B cell (primary cell): ENCODE measurements at regions not wholly inside any gene's neighbourhood (a gene's known extent, or its start where the extent isn't known, plus 50 kb on each side); places are given as distances from the start of the nearest gene placed in this dataset.

Experiments used
- ATAC-seq: fragments of 200-7000 bp; cut with Tn5 transposase; one replicate; pipeline ENCODE4 v1.10.0; 2021; ENCODE audit warnings: low read depth, mild to moderate bottlenecking, moderate number of reproducible peaks, moderate library complexity
- CTCF ChIA-PET: fragments of 350-600 bp; sonication (Branson Sonifier 250); formaldehyde crosslinking; loops from one replicate; lab custom pipeline; 2021; ENCODE audit warnings: antibody characterized with exemption, inconsistent platforms; lab: Charles Lee
- POLR2A ChIA-PET: fragments of 350-600 bp; sonication (Branson Sonifier 250); formaldehyde crosslinking; loops from one replicate; lab custom pipeline; 2021; ENCODE audit warnings: antibody characterized with exemption; lab: Charles Lee
- DNase-seq: peaks from one replicate; pipeline ENCODE4 v3.0.0; 2013
- H2AFZ ChIP-seq: 2 replicates; pipeline ENCODE4 v1.6.1; 2012; ENCODE audit warnings: mild to moderate bottlenecking, low read depth, low read length; ENCODE audit not compliant: insufficient read depth, poor library complexity, severe bottlenecking
- H3K27ac ChIP-seq, 2 donors: 1 replicate in 1 of 2; 2 replicates in 1 of 2; pipeline ENCODE4 v1.5.1; 2012 to 2013; ENCODE audit warnings: low read length in 2 of 2, mild to moderate bottlenecking in 2 of 2, moderate library complexity in 1 of 2
- H3K27me3 ChIP-seq, 4 experiments: fragments of 200-600 bp in 1 of 4; sonication (generic) in 1 of 4; replicated peaks in 1 of 4; 1 replicate in 2 of 4; 2 replicates in 2 of 4; pipeline versions ENCODE4 v1.6.1 to v1.7.0; 2013 to 2016; ENCODE audit warnings: low read length in 3 of 4, mild to moderate bottlenecking in 2 of 4, mixed read lengths in 1 of 4, moderate library complexity in 1 of 4; ENCODE audit not compliant: insufficient read depth in 4 of 4, control insufficient read depth in 3 of 4; ENCODE audit errors: control extremely low read depth in 1 of 4
- H3K36me3 ChIP-seq, 2 experiments: replicated peaks in 1 of 2; 1 replicate in 1 of 2; 2 replicates in 1 of 2; pipeline versions ENCODE4 v1.6.1 to v1.7.1; 2013; ENCODE audit warnings: low read length in 1 of 2; ENCODE audit not compliant: insufficient read depth in 2 of 2, control insufficient read depth in 1 of 2; ENCODE audit errors: control extremely low read depth in 1 of 2, extremely low read depth in 1 of 2
- H3K4me1 ChIP-seq, 2 donors: fragments of 200-600 bp in 1 of 2; sonication (generic) in 1 of 2; 1 replicate in 1 of 2; 2 replicates in 1 of 2; pipeline versions ENCODE4 v1.5.1 to v1.6.1; 2013 to 2017; ENCODE audit warnings: low read length in 2 of 2; ENCODE audit not compliant: control insufficient read depth in 2 of 2, insufficient read depth in 2 of 2
- H3K4me2 ChIP-seq: replicated peaks from 2 replicates; pipeline ENCODE3; 2012; ENCODE audit warnings: mild to moderate bottlenecking, low read depth, low read length; ENCODE audit not compliant: poor library complexity, severe bottlenecking
- H3K4me3 ChIP-seq, 5 experiments: fragments of 200-600 bp in 1 of 5; sonication (generic) in 1 of 5; 1 replicate in 3 of 5; 2 replicates in 2 of 5; pipeline versions ENCODE4 v1.5.1 to v1.7.0; 2011 to 2016; ENCODE audit warnings: low read length in 4 of 5, mild to moderate bottlenecking in 4 of 5, low read depth in 2 of 5, control low read depth in 1 of 5, moderate library complexity in 1 of 5; ENCODE audit not compliant: insufficient read depth in 1 of 5; ENCODE audit errors: control extremely low read depth in 1 of 5, extremely low read depth in 1 of 5
- H3K79me2 ChIP-seq: fragments of 200-600 bp; sonication (generic); one replicate; pipeline ENCODE4 v1.6.0; 2016; ENCODE audit warnings: low read length; ENCODE audit not compliant: control insufficient read depth, insufficient read depth
- H3K9ac ChIP-seq: fragments of 200-600 bp; sonication (generic); 2 replicates; pipeline ENCODE4 v1.6.1; 2017; ENCODE audit warnings: mild to moderate bottlenecking, low read length, moderate library complexity
- H3K9me3 ChIP-seq, 3 donors: one replicate each; pipeline versions ENCODE4 v1.6.1 to v1.7.1; 2013; ENCODE audit warnings: low read length in 2 of 3; ENCODE audit not compliant: control insufficient read depth in 2 of 3, insufficient read depth in 1 of 3; ENCODE audit errors: control extremely low read depth in 1 of 3
- H4K20me1 ChIP-seq: 2 replicates; pipeline ENCODE4 v1.6.0; 2012; ENCODE audit warnings: mild to moderate bottlenecking, low read length; ENCODE audit not compliant: insufficient read depth, control insufficient read depth, poor library complexity, severe bottlenecking
- H3K27ac Mint-ChIP-seq: one replicate; pipeline ENCODE4 v1.8.0; 2021; ENCODE audit warnings: mixed read lengths
- H3K27me3 Mint-ChIP-seq: one replicate; pipeline ENCODE4 v1.8.0; 2021; ENCODE audit warnings: mixed read lengths
- H3K4me1 Mint-ChIP-seq: one replicate; pipeline ENCODE4 v1.8.0; 2021; ENCODE audit warnings: mixed read lengths
- H3K4me3 Mint-ChIP-seq: one replicate; pipeline ENCODE4 v1.8.0; 2021; ENCODE audit warnings: mixed read lengths
- H3K9me3 Mint-ChIP-seq: one replicate; pipeline ENCODE4 v1.8.0; 2022; ENCODE audit warnings: mixed read lengths; ENCODE audit not compliant: insufficient read depth
- EZH2 ChIP-seq: IDR thresholded peaks from 2 replicates; pipeline ENCODE4 v1.6.1; 2012; ENCODE audit warnings: borderline replicate concordance, low read depth, mild to moderate bottlenecking, moderate library complexity, low read length; ENCODE audit not compliant: insufficient read depth, poor library complexity, severe bottlenecking
- WGBS: methylation state at CpG from one replicate; pipeline ENCODE4 v1.1.5; 2013; ENCODE audit warnings: missing lambda C conversion rate; ENCODE audit not compliant: insufficient coverage; 5-methylcytosine and 5-hydroxymethylcytosine counted together
- intact Hi-C: fragments of 100-400 bp; cut with micrococcal nuclease; formaldehyde crosslinking; loops from one replicate; pipeline ENCODE4 v1.10.0; 2022
- TF ChIP-seq, protein P1 (sequence below): fragments of 200-600 bp; IDR thresholded peaks from one replicate; pipeline ENCODE4 v1.8.0; 2022; ENCODE audit warnings: antibody characterized with exemption, mild to moderate bottlenecking

DNA sequence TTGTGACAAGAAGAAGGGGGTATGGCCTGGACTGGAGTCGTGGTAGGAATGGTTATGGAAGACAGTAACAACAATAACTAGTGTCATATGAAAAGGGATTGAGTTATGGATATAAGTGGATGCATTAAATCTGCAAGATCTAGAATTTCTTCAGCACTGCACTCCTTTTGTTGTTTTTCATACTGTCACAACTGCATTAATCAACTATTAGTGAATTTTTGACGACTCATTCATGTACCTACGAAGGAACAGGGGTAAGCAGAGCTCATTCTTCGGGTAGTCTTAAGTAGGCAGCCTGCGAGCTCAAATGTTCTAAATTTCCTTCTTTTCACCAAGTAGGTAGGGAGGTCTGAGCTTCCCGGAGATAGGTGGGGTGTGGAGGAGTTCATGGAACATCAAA is 109.7 kb upstream of the UPP2 start:
- no peak overlapping the region for H2AFZ ChIP-seq
- ChIA-PET CTCF (interaction anchor here (1.5 kb wide), 1 partner anchor 687 kb away, joined by 3 read pairs; no protein-coding TSS in a partner anchor), POLR2A (no interaction called here)

DNA sequence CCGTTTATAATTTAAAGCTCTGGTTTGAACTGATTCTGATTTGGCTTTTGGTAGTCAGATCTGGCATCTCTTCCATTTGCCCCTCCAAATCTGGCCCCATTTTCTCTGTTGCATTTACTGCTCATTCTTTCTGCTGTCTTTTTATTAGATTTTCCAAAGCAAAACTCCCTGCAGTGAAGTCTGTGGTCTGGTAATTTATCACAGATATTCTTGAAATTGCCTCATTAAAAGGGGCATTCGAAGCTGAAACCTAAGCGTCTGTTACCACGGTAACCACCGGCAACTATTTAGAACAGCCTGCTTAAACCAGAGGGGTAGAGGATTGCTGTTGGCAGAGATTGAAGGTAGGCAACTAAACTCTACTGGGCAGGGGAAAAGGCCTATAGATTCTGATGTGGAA is 111.5 kb upstream of the UPP2 start:
- DNase-seq (no peak), ATAC-seq (no peak)
- intact Hi-C loops, result loop anchor here (5.0 kb wide), 1 partner anchor 153 kb away; no protein-coding TSS in a partner anchor
- Mint-ChIP-seq H3K27ac (no peak overlapping the region), H3K4me3 (no peak overlapping the region), H3K27me3 (peaks cover 7% of the 10 kb centered on the region), H3K9me3 (no peaks in the 10 kb centered on the region), H3K4me1 (no peaks in the 10 kb centered on the region)
- no peaks in the 10 kb centered on the region for H3K4me1 ChIP-seq
- no peak overlapping the region for H2AFZ ChIP-seq
- H3K9ac ChIP-seq, result no peak overlapping the region
- TF ChIP-seq, protein P1, sequence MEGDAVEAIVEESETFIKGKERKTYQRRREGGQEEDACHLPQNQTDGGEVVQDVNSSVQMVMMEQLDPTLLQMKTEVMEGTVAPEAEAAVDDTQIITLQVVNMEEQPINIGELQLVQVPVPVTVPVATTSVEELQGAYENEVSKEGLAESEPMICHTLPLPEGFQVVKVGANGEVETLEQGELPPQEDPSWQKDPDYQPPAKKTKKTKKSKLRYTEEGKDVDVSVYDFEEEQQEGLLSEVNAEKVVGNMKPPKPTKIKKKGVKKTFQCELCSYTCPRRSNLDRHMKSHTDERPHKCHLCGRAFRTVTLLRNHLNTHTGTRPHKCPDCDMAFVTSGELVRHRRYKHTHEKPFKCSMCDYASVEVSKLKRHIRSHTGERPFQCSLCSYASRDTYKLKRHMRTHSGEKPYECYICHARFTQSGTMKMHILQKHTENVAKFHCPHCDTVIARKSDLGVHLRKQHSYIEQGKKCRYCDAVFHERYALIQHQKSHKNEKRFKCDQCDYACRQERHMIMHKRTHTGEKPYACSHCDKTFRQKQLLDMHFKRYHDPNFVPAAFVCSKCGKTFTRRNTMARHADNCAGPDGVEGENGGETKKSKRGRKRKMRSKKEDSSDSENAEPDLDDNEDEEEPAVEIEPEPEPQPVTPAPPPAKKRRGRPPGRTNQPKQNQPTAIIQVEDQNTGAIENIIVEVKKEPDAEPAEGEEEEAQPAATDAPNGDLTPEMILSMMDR, result no peak
- no peak for TF ChIP-seq EZH2
- 45% methylated on average over 4 of the region's 5 CpGs for WGBS
- ChIA-PET POLR2A (no interaction called here), CTCF (interaction anchor here (1.4 kb wide), 1 partner anchor 10 kb away, joined by 4 read pairs; no protein-coding TSS in a partner anchor)
- no peaks in the 10 kb centered on the region for H3K79me2 ChIP-seq
- no peak overlapping the region for H3K27ac ChIP-seq
- no peak overlapping the region for H3K4me2 ChIP-seq
- H3K36me3 ChIP-seq, result no peaks in the 10 kb centered on the region
- peaks cover 0 to 2% (median 0%) of the 10 kb centered on the region in 4 experiments for H3K27me3 ChIP-seq
- no peaks in the 10 kb centered on the region for H3K9me3 ChIP-seq
- no peaks in the 10 kb centered on the region for H4K20me1 ChIP-seq
- H3K4me3 ChIP-seq, result no peak overlapping the region

More for the DNA sequence above, 109.7 kb upstream of the UPP2 start:
- no peaks in the 10 kb centered on the region for H3K79me2 ChIP-seq
- H3K27me3 ChIP-seq, result no peaks in the 10 kb centered on the region
- no peaks in the 10 kb centered on the region for H4K20me1 ChIP-seq
- no peaks in the 10 kb centered on the region for H3K9me3 ChIP-seq
- H3K4me2 ChIP-seq, result no peak overlapping the region
- intact Hi-C loops, result loop anchor here (5.0 kb wide), 1 partner anchor 155 kb away; no protein-coding TSS in a partner anchor
- H3K36me3 ChIP-seq, result no peaks in the 10 kb centered on the region
- H3K9me3 Mint-ChIP-seq, result no peaks in the 10 kb centered on the region
- no peak for ATAC-seq
- no peaks in the 10 kb centered on the region for H3K4me1 Mint-ChIP-seq
- no peak overlapping the region for H3K27ac ChIP-seq
- WGBS, result 100% methylated on average over 2 of the region's 6 CpGs
- H3K4me3 Mint-ChIP-seq, result no peak overlapping the region
- no peaks in the 10 kb centered on the region for H3K4me1 ChIP-seq
- no peak overlapping the region for H3K4me3 ChIP-seq
- H3K9ac ChIP-seq, result no peak overlapping the region
- no peak overlapping the region for H3K27ac Mint-ChIP-seq
- DNase-seq, result no peak
- TF ChIP-seq EZH2, result no peak
- TF ChIP-seq, protein P1, result no peak
- H3K27me3 Mint-ChIP-seq, result no peaks in the 10 kb centered on the region
